Osteoblast (primary cell): ENCODE measurements at regions not wholly inside any gene's neighbourhood (a gene's known extent, or its start where the extent isn't known, plus 50 kb on each side); places are given as distances from the start of the nearest gene placed in this dataset.

ENCODE experiments used
- DNase-seq: peaks from one replicate; pipeline ENCODE4 v3.0.0; 2011; ENCODE audit warnings: low spot score, mixed read lengths; ENCODE audit not compliant: insufficient read length; ENCODE audit errors: missing footprints
- H2AFZ ChIP-seq: 2 replicates; pipeline ENCODE4 v1.6.0; 2011; ENCODE audit warnings: mild to moderate bottlenecking, low read length
- H3K27ac ChIP-seq: 2 replicates; pipeline ENCODE4 v1.5.1; 2011; ENCODE audit warnings: mild to moderate bottlenecking, low read depth, low read length, moderate library complexity
- H3K27me3 ChIP-seq: 2 replicates; pipeline ENCODE4 v1.6.0; 2012; ENCODE audit warnings: mild to moderate bottlenecking, control low read depth, inconsistent platforms, low read length, moderate library complexity; ENCODE audit not compliant: insufficient read depth
- H3K36me3 ChIP-seq: 2 replicates; pipeline ENCODE4 v1.5.1; 2011; ENCODE audit warnings: mild to moderate bottlenecking, low read length, control low read depth, moderate library complexity; ENCODE audit not compliant: insufficient read depth
- H3K4me1 ChIP-seq: 2 replicates; pipeline ENCODE4 v1.5.1; 2011; ENCODE audit warnings: mild to moderate bottlenecking, low read length, control low read depth, moderate library complexity; ENCODE audit not compliant: insufficient read depth
- H3K4me2 ChIP-seq: 2 replicates; pipeline ENCODE4 v1.6.0; 2011; ENCODE audit warnings: mild to moderate bottlenecking, low read length; ENCODE audit not compliant: insufficient read depth
- H3K4me3 ChIP-seq: fragments of 200-600 bp; sonication (generic); 3 replicates; pipeline ENCODE4 v1.5.1; 2012; ENCODE audit warnings: mild to moderate bottlenecking, low read length, inconsistent platforms; ENCODE audit not compliant: insufficient read depth
- H3K79me2 ChIP-seq: 2 replicates; pipeline ENCODE4 v1.6.0; 2012; ENCODE audit warnings: mild to moderate bottlenecking, low read length, control low read depth, inconsistent platforms; ENCODE audit not compliant: insufficient read depth
- H3K9me3 ChIP-seq: 2 replicates; pipeline ENCODE4 v1.5.1; 2011; ENCODE audit warnings: low read depth, low read length, control low read depth
- H4K20me1 ChIP-seq: 2 replicates; pipeline ENCODE4 v1.6.0; 2012; ENCODE audit warnings: mild to moderate bottlenecking, low read length, control low read depth; ENCODE audit not compliant: insufficient read depth
- TF ChIP-seq, protein P1 (sequence below): IDR thresholded peaks from 2 replicates; pipeline ENCODE4 v1.5.1; 2011; ENCODE audit warnings: mild to moderate bottlenecking, low read depth, low read length, moderate library complexity; ENCODE audit errors: extremely low read depth

DNA sequence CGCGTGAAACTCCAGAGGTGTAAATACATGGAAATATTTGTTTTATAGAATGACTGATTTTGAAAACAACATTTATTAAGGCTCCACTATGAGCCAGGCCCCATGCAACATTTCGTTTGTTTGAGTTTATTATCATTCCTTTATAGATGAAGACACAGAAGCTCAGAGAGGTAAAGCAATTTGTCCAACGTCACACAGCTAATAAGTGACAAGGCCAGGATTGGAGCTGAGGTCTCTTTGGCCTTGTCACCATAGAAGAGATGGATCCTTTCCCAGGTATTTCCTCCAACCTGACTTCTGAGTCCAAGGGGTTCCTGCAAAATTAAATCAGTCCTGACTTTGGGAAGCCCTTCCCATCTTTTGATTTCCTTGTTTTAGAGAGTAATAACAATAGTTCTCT is 98.0 kb downstream of the SYF2 start:
- Histone ChIP-seq H3K36me3 (no peaks in the 10 kb centered on the region), H3K4me3 (no peak overlapping the region), H3K4me1 (no peaks in the 10 kb centered on the region), H3K27ac (no peak overlapping the region), H2AFZ (no peak overlapping the region), H3K27me3 (peaks cover 25% of the 10 kb centered on the region), H3K4me2 (no peak overlapping the region), H4K20me1 (no peaks in the 10 kb centered on the region), H3K79me2 (no peaks in the 10 kb centered on the region), H3K9me3 (no peaks in the 10 kb centered on the region)
- TF ChIP-seq, protein P1, sequence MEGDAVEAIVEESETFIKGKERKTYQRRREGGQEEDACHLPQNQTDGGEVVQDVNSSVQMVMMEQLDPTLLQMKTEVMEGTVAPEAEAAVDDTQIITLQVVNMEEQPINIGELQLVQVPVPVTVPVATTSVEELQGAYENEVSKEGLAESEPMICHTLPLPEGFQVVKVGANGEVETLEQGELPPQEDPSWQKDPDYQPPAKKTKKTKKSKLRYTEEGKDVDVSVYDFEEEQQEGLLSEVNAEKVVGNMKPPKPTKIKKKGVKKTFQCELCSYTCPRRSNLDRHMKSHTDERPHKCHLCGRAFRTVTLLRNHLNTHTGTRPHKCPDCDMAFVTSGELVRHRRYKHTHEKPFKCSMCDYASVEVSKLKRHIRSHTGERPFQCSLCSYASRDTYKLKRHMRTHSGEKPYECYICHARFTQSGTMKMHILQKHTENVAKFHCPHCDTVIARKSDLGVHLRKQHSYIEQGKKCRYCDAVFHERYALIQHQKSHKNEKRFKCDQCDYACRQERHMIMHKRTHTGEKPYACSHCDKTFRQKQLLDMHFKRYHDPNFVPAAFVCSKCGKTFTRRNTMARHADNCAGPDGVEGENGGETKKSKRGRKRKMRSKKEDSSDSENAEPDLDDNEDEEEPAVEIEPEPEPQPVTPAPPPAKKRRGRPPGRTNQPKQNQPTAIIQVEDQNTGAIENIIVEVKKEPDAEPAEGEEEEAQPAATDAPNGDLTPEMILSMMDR, result no peak
- DNase-seq, result no peak

DNA sequence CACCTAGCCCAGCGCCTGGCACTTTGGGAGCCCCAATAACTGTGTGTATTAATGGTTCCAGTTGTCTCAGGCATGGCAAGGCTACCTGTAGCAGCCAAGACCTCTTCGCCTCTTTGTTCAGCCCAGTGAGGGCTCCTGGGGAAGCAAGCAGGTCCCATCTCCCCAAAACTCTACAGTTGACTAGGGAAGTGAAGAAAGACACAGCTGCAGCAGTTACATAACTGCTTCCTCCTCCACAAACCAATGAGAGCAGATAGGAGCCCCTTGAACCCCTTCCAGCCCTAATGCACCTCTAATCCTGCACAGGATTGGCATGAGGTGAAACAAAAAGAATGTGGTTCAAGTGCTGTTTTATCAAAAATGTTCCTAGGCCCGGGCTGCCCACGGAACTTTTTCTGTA is 100.5 kb downstream of the SYF2 start:
- Histone ChIP-seq H3K4me2 (no peak overlapping the region), H3K27me3 (peaks cover 9% of the 10 kb centered on the region), H3K9me3 (no peaks in the 10 kb centered on the region), H3K27ac (no peak overlapping the region), H3K4me3 (no peak overlapping the region), H3K36me3 (no peaks in the 10 kb centered on the region), H3K79me2 (no peaks in the 10 kb centered on the region), H3K4me1 (peaks cover 9% of the 10 kb centered on the region), H4K20me1 (no peaks in the 10 kb centered on the region), H2AFZ (no peak overlapping the region)
- TF ChIP-seq, protein P1, result no peak
- no peak for DNase-seq

DNA sequence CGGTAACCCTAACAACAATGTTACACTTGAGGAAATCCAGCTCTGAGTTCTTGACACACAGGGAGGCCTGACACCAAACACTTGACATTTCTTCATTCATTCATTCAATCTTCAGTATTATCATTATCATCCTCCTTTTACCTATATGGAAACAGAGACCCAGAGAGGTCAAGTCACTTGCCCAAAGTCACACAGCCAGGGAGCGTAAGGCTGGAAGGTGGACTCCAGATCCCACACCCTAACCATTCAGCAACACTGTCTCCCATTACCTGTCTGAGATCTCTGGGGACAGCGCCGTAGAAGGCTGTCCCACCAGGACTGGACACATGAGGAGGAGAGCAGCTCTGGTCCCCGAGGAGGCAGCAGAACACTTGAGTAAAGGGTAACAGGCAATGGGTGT is 101.4 kb downstream of the SYF2 start:
- H3K27me3 ChIP-seq, result peaks cover 9% of the 10 kb centered on the region
- H3K36me3 ChIP-seq, result no peaks in the 10 kb centered on the region
- no peaks in the 10 kb centered on the region for H3K9me3 ChIP-seq
- H3K4me2 ChIP-seq, result no peak overlapping the region
- DNase-seq, result no peak
- no peaks in the 10 kb centered on the region for H4K20me1 ChIP-seq
- no peak overlapping the region for H2AFZ ChIP-seq
- TF ChIP-seq, protein P1, result no peak
- H3K79me2 ChIP-seq, result no peaks in the 10 kb centered on the region
- no peak overlapping the region for H3K4me3 ChIP-seq
- peaks cover 9% of the 10 kb centered on the region for H3K4me1 ChIP-seq
- no peak overlapping the region for H3K27ac ChIP-seq

DNA sequence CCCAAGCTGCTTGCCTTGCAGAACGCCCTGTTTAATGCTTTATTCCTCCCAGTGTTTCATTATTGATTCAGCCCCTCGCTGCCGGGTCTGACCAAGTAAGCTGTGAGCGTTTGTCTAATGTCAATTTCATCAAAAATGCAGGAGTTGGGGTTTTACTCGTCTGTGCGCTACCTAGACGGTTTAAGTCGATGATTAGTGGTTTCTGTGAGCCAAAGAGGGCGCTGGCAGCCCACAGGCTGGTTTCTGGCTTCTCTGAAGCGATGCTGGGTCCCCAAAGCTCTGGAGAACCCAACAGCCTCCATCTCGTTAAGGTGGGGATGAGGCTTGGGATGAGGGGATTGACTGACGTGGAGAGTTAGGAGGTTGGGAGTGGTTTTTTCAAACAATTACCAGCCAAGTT is 102.9 kb downstream of the SYF2 start:
- TF ChIP-seq, protein P1, result no peak

More for the DNA sequence above, 102.9 kb downstream of the SYF2 start:
- no peak for DNase-seq
- H3K27ac ChIP-seq, result no peak overlapping the region
- H3K4me2 ChIP-seq, result no peak overlapping the region
- peaks cover 9% of the 10 kb centered on the region for H3K27me3 ChIP-seq
- H3K79me2 ChIP-seq, result no peaks in the 10 kb centered on the region
- no peak overlapping the region for H3K4me3 ChIP-seq
- H3K4me1 ChIP-seq, result peaks cover 9% of the 10 kb centered on the region
- H4K20me1 ChIP-seq, result no peaks in the 10 kb centered on the region
- no peak overlapping the region for H2AFZ ChIP-seq
- H3K9me3 ChIP-seq, result no peaks in the 10 kb centered on the region
- H3K36me3 ChIP-seq, result no peaks in the 10 kb centered on the region
